ENCODE measurements at regions not wholly inside any gene's neighbourhood (a gene's known extent, or its start where the extent isn't known, plus 50 kb on each side); places are given as distances from the start of the nearest gene placed in this dataset.
"Not testable (repeated sequence)": the region's sequence is repeated elsewhere in the genome, so short reads cannot be mapped to it uniquely, and the experiment has no call there.

DNA sequence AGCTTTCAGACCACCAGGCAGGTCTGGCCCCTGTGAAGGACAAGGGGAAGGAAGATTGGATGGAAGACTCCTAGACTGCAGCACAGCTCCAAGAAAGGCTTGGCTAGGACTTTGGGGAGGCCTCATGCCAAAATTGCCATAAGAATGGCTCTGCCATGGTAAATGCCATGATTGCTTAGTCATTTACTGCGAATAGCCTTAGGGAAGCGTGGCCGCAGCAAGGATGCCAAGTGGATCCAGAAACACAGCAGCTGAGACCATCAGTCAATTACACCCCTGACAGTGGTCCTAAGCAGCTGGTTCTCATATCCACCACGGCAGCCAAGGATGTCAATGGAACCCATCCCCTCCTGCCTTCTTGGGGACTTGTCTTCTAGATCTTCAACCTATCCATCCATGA lies 88.2 kb upstream of the AUTS2 start:
- intact Hi-C loops (cut with micrococcal nuclease), result no loop called here

GRCh38 chr7:69515495-69516212 lies 82.6 kb upstream of the AUTS2 start:
- intact Hi-C loops (cut with micrococcal nuclease), result no loop called here

- intact Hi-C loops (cut with micrococcal nuclease), result no loop called here
These were observed 81.9 kb upstream of the AUTS2 start for GRCh38 chr7:69516238-69516820.

- intact Hi-C loops (cut with micrococcal nuclease), result no loop called here
These were observed 80.1 kb upstream of the AUTS2 start for GRCh38 chr7:69517985-69518704.

GRCh38 chr7:69518705-69519077 lies 79.6 kb upstream of the AUTS2 start:
- intact Hi-C loops (cut with micrococcal nuclease), result no loop called here

GRCh38 chr7:69526570-69526969 lies 71.7 kb upstream of the AUTS2 start:
- intact Hi-C loops (cut with micrococcal nuclease), result no loop called here

DNA sequence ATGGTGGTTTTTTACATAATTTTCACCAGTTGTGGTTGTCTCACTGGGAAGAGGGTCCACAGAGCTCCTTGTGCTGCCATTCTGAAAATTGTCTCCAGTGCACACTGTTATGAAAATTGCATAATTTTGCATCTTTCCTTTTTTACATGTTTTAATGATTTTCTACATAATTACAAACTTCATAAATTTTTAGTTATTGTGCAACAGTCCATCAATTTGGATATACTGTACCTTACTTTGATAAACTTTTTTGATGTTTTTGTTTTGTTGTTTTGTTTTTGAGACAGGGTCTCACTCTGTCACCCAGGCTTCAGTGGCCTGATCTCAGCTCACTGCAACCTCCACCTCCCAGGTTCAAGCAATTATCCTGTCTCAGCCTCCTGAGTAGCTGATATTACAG lies 70.6 kb upstream of the AUTS2 start:
- intact Hi-C loops (cut with micrococcal nuclease), result no loop called here

- intact Hi-C loops (cut with micrococcal nuclease), result no loop called here
These were observed 67.2 kb upstream of the AUTS2 start for GRCh38 chr7:69531050-69531449.

GRCh38 chr7:69534461-69535041 lies 63.7 kb upstream of the AUTS2 start:
- intact Hi-C loops (cut with micrococcal nuclease), result no loop called here

- intact Hi-C loops (cut with micrococcal nuclease), result no loop called here
These were observed 60.6 kb upstream of the AUTS2 start for GRCh38 chr7:69537691-69538090.

DNA sequence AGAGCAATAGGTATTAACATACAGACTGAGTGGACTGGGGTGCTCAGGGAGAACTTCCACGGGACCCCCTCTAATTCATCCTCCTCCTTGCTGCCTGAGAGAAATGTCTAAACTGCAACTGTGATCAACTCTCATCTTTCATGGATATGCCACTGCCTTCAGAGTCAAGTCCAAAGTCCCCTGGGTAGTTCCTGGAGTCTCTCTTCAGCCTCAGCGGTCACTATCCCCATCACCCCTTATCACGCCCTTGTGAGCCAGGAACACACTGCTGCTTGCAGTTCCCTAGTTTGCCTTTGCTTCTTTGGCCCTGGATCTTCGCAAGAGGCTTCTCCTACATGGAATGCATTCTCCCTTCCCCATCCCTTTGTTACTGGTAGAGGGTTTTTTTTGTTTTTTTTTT lies 58.7 kb upstream of the AUTS2 start:
- intact Hi-C loops (cut with micrococcal nuclease), result no loop called here

DNA sequence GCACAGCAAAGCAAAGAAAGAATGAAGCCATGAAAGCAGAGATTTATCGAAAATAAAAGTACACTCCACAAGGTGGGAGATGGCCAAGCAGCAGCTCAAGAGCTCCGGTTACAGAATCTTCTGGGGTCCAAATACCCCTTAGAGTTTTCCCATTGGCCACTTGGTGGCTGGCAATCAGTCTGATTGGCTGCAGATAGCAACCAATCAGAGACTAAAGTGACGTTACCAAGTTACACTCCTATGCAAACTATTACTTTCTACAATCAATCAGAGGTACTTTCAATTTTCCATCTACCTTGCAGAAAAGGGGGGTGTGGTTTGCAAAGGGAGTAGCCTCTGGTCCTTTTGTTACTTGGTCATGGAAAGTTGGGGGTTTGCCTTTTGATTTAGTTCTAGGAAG lies 58.0 kb upstream of the AUTS2 start:
- intact Hi-C loops (cut with micrococcal nuclease), result no loop called here

DNA sequence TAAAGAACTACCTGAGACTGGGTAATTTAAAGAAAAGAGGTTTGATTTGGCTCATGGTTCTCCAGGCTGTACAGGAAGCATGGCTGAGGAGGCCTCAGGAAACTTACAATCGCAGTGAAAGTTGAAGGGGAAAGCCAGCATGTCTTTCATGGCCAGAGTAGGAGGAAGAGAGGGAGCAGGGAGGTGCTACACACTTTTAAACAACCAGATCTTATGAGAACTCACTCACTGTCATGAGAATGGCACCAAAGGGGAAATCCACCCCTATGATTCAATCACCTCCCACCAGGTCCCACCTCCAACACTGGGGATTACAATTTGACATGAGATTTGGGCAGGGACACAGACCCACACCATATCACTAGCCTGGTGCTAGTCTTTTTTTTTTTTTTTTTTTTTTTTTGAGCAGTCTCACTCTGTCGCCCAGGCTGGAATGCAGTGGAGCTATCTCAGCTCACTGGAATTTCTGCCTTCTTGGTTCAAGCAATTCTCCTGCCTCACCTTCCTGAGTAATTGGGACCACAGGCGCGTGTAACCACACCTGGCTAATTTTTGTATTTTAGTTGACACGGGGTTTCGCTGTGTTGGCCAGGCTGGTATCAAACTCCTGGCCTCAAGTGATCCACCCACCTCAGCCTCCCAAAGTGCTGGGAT lies 56.4 kb upstream of the AUTS2 start:
- intact Hi-C loops (cut with micrococcal nuclease), result not testable (repeated sequence)

DNA sequence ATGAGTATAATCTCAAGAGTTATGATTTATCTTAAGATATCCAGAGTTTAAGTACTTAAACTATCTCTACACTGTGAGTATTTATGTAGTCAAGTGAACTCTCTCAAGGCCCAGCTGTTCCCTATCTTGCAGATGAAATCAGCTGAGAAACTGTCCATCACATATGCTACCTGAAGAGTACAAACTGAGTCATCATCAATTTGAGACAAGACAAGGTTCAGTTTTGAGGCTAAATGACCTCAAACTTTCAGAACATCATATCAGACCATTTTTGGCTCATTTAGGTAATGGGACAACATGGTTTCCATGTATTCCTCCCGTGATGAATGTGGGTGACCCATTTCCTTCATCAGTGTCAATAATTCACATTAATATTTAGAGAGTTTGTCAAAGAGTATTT lies 53.1 kb upstream of the AUTS2 start:
- intact Hi-C loops (cut with micrococcal nuclease), result no loop called here

Data from T-helper 2 cell treated with Interferon-gamma antibody and Interleukin-4, amounts not matched to agents 100 ng/mL and 5 ng/mL, for 36 hours (primary cell).